ENCODE measurements at regions not wholly inside any gene's neighbourhood (a gene's known extent, or its start where the extent isn't known, plus 50 kb on each side); places are given as distances from the start of the nearest gene placed in this dataset.

DNA sequence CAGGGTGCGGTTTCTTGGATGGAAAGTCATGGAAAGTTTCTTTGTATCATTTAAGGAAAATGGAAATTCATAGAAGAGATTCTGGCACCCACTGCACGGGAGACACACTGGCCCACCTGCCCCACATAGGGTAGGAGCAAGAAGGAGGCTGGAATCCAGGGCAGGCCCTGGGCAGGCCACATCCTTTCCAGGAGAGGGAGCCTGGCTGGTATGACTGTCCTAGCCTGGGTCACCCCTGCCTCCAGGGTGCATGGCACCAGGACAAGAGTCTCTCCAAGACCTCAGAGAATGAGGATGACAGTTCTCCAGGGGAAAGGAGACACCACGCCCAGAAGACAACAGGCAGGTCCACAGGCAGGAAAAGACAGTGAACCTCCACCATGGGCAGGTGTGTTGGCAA is 297.2 kb downstream of the TCERG1L start:
- TF ChIP-seq, protein P1, sequence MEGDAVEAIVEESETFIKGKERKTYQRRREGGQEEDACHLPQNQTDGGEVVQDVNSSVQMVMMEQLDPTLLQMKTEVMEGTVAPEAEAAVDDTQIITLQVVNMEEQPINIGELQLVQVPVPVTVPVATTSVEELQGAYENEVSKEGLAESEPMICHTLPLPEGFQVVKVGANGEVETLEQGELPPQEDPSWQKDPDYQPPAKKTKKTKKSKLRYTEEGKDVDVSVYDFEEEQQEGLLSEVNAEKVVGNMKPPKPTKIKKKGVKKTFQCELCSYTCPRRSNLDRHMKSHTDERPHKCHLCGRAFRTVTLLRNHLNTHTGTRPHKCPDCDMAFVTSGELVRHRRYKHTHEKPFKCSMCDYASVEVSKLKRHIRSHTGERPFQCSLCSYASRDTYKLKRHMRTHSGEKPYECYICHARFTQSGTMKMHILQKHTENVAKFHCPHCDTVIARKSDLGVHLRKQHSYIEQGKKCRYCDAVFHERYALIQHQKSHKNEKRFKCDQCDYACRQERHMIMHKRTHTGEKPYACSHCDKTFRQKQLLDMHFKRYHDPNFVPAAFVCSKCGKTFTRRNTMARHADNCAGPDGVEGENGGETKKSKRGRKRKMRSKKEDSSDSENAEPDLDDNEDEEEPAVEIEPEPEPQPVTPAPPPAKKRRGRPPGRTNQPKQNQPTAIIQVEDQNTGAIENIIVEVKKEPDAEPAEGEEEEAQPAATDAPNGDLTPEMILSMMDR (conservative IDR thresholded peaks at IDR 0.05) = no peak
- TF ChIP-seq ZFX (IDR thresholded peaks at IDR 0.05) = no peak
